Stimulated activated CD8-positive, alpha-beta memory T cell treated with anti-CD3 and anti-CD28 coated beads, Interleukin-7, amount 100 ng/mL, for 4 hours (primary cell): ENCODE measurements at regions not wholly inside any gene's neighbourhood (a gene's known extent, or its start where the extent isn't known, plus 50 kb on each side); places are given as distances from the start of the nearest gene placed in this dataset.
"Not testable (repeated sequence)": the region's sequence is repeated elsewhere in the genome, so short reads cannot be mapped to it uniquely, and the experiment has no call there.

Experiments used
- DNase-seq, 2 donors: peaks; one replicate each; pipeline ENCODE4 v3.0.0-alpha.2; 2020; ENCODE audit warnings: low read depth in 2 of 2

DNA sequence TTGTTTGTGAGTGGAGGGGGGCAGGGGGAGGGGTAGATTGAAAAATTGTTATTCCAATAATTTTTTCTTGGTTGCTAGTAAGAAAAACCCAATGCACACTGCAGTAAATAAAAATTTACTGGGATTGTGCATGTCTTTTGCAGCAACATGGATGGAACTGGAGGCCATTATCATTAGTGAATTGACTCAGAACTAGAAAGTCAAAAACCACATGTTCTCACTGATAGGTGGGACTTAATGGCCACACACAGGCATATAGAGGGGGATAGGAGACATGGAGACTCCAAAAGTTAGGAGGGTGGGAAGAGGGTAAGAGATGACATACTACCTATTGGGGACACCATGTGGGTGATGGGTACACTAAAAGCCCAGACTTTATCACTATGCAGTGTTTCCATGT is 67.2 kb downstream of the BUB3 start:
- no peak for DNase-seq

DNA sequence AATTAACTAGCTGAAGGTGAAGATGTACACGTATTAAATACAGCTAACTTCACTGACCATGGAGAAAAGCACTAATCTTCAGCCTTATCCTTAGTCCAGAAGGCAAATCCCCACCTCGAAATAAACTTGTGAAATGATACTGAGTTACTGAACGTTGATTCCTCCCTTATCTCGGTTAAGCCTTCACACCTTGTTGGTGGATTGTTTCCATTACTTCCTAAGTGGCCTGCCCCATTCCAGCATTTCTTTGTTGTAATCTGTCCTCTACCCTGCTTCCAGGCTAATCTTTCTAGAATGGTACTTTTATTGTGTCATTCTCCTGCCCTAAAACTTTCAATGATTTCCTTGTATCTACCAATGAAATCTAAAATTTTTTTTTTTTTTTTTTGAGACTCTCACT is 68.6 kb downstream of the BUB3 start:
- no peak for DNase-seq

DNA sequence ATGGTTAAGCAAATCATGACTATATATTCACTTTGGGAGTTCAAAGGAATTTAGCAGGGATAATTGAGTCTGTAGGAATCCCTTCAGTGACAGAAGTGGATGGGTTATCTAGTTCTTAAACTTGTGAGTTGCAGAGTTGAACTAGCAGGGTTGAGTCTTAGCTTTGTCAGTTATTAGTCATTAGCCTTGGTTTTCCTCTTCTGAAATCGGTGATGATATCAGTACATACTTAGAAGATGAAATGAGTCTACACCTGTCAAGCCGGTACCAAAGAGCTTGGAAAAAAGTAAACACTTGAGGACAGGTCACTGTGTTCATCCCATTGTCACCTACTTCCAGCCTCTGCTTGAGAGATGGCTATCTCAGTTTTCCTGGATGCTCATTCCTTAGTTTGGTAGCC is 73.5 kb downstream of the BUB3 start:
- no peak for DNase-seq

DNA sequence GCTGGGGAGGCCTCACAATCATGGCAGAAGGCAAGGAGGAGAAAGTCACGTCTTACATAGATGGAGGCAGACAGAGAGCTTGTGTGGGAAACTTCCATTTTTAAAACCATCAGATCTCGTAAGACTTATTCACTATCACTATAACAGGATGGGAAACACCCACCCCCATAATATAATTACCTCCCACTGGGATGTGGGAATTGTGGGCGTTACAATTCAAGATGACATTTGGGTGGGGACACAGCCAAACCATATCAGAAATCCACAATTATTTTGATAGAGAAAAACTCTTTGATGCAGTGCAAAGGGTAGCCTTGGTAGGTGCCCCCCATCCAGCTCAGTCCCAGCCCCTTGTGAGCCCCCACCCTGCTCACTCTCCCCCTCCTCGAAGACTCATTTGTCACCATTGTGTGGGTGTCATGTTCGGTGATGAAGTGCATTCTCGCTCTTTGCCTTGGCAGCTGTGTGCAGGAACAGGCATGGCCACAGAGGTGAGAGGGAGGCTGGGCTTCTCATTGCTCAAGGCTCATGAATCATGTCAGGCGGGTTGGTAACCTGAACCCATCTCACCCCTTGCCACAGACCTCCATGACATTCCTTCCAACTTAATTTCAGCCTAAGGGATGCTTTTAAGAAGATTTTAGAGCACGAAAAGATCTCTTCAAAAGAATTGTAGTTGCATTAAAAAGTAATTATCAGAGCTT is 75.9 kb downstream of the BUB3 start:
- DNase-seq = no peak

DNA sequence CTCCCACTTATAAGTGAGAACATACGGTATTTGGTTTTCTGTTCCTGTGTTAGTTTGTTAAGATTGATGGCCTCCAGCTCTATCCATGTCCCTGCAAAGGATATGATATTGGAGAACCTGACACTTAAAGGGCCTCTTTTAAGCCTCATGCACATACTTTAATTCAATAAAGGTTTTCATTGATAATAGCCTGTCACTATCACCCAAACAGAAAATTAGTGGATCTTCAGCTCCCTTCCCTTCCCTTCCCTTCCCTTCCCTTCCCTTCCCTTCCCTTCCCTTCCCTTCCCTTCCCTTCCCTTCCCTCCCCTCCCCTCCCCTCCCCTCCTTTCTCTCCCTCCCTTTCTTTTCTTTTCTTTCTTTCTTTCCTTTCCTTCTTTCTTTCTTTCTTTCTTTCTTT is 78.7 kb downstream of the BUB3 start:
- DNase-seq = not testable (repeated sequence)

DNA sequence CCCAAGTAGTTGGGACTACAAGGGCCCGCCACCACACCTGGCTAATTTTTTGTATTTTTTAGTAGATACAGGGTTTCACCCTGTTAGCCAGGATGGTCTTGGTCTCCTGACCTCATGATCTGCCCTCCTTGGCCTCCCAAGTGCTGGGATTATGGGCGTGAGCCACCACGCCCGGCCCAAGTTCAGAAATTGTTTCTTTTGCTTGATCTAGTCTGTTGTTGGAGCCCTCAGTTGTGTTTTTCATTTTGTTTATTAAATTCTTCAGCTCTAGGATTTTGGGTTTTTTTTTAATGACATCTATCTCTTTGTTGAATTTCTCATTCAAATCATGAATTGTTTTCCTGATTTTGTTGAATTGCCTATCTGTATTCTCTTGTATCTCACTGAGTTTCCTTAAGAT is 80.8 kb downstream of the BUB3 start:
- DNase-seq = not testable (repeated sequence)

DNA sequence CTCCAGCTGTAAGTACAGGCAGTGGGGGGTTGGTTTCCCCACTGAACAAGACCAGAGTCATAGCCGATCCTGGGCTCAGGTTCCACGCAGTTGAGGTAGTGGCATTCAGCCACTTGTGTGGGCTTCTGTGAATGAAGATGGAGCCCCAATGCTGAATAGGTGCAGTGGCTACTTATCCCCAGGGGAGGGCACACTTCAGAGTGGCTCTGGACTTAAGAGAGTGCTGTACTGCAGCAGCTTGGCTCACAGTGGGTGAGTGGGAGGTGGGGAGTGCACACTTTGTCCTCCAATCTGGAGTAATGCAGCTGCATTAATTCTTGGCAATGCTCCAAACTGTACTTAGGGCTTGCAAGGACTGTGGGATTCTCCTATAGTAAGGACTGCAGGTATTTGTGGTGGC is 81.9 kb downstream of the BUB3 start:
- DNase-seq = no peak

DNA sequence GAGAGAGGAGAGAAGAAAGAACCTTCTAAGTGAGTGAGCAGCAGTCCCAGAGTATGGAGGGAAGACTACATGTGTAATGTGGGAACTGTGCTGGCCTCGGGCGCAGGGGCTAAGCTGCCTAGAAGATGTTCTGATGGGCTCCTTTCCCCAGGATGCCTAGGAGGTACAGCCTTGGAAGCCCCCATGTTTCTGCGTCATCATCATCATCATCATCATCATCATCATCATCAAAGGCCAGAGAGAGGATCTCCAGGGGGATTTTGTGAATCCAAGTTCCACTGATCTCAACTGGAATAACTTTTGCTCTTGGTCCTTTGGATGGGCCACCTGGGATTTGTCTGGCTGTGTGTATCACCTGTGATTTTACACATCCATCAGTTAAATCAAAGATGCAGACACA is 86.0 kb downstream of the BUB3 start:
- DNase-seq = no peak

DNA sequence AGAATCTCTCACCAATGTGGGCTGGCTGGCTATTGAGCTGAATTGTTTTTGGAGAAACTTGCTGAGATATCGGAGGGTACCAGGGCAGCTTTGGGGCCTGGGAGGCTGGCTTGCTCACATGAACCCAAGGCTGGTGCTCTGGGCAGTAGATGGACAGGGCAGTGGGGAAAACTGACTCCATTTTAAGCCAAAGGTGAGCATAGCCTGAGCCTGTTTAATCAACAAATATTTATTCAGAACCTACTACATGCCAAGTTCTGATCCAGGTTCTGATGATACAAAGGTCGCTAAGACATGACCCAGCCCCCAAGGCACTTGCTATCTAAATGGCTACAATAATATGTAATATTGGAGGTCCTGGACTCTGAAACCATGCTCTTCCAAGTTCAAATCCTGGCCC is 86.6 kb downstream of the BUB3 start:
- no peak for DNase-seq

DNA sequence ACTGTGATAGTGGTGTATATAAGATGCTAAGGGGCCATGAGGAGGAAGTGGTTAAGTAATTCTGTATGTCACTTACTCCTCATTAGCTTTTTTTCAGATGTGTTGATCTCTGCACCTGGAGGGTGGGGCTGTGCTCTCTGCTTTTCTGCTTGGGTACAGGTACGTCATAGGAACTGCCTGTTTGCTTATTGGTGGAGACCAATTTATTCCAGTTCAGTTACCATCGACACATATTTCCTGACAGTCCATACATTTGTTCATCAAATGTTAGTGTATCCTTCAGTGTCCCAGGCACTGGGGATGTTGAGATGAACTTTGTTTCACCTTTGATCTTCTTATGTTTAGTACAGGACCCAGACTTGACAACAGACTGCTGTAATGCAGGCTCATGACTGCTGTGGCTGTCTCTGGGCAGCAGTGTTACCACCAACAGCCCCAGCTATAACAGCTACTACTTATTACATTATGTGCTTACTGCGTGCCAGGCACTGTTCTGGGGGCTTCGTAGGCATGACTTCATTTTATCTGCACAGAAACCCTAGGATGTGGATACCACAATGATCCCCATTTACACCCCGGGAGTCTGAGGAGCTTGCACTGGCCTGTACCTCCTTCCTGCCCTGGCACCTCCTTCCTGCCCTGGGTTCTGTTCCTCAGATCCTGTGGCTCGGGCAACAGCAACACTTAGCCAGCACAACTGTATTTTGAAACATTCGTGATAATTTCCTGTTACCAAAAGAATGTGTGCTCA is 87.4 kb downstream of the BUB3 start:
- no peak for DNase-seq

DNA sequence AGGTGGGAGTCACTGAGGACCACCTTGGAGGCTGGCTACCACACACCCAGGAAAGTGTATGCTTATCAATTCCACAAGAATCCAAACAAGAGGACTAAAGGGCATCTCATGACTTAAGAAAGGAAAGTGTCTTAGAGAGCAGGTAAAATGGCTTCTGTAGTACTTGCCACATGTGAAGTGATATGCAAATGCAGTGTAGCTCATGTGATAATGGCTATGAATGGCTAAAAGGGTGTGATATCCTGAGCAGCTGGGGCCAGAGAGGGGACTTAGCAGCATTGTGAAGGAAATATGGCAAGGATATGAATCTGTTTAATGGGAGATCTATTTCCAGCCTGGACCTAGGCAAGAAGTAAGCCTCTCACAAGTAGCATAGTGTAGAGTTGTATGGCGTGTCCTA is 90.5 kb downstream of the BUB3 start:
- DNase-seq = no peak

DNA sequence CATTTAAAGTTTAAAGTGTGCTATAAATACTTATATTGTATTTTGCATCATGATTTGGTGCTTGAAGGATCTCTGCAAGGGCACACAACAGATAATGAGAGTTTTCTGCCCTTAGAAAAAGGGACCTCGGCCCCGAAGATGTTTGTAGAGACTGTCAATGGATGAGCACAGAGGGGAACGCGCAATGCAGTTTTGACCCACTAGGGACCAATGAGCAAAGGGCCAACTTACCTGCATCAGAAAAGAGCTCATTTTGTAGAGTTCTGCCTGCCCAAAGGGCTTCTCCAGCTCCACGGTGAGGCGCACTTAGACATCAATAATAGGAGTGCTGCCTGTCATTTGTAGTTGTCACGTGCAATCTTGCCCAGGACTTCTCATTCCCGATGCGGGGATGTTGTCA is 91.1 kb downstream of the BUB3 start:
- no peak for DNase-seq

DNA sequence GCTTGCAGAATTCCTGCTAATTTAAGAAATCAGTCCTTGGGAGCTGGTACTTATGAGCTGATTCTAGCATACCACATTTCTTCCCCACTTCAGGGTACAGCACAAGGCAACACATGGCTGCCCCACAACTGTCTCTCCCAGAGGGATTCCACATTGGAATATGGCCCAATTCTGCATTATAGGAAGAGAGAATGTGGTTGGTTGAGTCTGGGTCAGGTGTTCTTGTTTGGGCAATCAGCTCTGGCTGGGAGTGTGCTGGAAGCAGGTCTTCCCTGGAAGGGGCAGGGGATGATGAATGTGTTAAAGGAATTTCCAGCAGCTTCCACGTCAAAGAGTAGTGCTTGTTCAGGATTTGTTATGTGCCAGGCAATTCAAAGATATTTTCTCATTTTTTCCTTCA is 95.7 kb downstream of the BUB3 start:
- DNase-seq = no peak

DNA sequence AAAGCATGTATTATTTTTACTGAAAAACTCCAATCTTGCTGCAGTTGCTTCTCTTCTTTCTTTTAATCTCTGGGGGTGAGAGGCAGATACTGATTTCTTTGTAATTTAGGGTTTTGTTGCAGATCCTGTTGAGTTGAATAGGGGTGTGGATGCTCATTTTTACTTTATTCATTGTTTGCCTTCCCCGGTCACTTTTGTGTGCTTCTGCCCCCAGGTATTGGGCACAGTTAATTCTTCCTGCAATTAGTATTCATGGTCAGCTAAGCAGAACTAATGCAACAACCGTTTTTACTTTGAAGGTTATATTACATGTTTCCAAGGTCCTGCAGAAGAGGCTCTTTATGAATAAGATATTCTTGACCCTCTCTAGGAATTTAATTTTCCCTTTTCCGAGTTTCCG is 96.4 kb downstream of the BUB3 start:
- DNase-seq = no peak

DNA sequence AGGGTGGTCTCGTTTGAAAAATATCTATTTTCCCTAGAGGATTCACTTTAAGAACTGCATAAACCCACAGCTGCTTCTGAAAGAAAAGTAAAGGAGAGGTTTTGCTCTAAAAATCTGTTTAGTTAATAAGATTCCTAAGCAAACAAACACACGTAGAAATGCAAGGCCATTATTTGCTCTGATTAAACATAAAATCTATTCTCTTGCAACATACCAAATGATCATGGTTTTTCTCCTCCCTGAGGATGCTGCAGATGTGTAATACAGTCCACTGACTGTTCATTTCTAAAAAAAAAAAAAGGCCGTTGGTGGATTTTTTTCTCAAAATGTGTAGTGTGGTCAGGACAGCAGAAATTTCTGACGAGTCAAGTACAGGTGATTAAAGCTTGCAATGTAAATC is 98.6 kb downstream of the BUB3 start:
- no peak for DNase-seq

DNA sequence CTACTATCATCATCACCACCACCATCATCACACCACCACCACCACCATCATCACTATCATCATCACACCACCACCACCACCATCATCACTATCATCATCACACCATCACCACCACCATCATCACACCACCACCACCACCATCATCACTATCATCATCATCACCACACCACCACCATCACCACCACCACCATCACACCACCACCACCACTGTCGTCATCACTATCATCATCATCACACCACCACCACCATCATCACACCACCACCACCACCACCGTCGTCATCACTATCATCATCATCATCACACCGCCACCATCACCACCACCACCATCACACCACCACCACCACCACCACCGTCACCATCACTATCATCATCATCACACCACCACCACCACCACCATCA is 100.1 kb downstream of the BUB3 start:
- not testable (repeated sequence) for DNase-seq

DNA sequence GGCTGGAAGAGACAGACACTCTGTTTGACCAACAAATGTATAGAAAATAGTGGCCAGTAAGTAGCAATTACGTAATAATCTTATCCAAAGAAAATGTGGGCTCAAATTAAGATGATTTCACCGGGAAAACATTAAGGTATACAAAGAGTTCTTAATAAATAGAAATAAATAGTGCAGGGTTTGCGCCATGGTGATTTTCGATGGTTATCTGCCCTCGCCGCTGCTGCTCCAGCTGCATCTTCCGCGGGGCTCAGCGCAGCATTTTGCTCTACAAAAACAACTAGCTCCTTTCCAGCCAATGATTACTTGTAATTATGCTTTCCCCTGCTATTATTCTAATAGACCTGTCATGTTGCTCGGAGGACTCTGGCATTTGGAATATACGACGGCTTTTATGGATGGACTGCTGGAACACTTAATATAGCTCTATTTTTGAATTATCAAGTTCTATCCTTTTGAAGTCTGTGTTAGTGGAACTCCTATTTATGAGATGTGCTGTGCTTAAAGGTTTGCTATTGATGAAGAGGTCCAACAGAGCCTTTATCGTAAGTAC is 103.8 kb downstream of the BUB3 start:
- no peak for DNase-seq

DNA sequence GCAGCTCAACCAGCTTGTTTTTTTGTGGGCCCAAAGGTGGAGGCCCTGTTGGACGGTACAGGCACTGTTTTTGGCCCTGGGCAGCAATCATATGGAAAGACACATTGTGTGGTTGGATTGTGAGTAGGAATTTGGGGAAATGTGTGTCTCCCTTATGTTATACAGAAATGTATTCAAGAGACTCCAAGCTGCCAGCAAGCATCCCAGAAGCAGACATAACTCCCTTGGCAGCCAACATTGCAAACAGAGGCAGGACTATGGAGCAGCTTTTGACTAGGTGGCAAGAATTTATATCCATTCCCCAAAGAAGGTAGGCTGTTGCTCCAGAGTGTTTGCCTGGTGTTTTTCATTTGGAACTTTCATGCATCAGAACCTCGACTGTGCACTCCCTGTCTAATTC is 104.9 kb downstream of the BUB3 start:
- DNase-seq = no peak

DNA sequence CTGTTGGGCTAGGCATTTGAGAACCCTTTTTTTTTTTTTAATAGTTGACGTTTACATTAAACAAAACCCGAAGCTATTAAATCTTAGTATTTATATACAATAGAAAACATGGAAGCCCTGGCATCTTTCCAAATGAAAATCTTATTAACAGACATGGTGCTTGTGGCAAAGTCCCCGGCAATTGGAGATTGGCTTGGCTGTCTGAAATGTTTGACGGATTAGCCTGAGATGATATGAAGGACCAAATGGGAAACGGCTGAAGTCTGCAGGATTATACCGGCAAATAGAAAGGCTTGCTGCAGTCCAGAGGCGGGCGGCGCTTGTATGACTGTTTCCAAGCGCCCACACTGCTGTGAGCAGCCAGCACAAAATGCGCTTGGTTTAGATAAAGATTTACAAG is 105.6 kb downstream of the BUB3 start:
- no peak for DNase-seq

DNA sequence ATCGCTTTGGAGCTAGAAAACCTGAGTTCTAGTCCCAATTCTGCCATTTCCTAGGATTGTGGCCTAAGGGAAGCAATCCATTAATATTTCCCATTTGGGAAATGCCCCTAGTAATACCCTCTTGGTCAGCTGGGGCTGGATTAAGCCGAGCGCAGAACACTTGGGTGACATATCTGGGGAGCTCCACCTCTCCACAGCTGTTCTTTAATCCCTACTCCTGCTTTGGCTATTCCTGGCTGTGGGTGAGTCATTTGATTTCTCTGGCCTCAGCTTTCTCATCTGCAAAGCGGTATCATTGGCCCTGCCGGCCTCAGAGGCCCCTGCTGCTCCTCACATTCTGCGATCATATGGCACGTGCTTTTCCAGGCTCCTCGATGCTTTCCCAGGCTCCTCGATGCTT is 108.3 kb downstream of the BUB3 start:
- DNase-seq = no peak

DNA sequence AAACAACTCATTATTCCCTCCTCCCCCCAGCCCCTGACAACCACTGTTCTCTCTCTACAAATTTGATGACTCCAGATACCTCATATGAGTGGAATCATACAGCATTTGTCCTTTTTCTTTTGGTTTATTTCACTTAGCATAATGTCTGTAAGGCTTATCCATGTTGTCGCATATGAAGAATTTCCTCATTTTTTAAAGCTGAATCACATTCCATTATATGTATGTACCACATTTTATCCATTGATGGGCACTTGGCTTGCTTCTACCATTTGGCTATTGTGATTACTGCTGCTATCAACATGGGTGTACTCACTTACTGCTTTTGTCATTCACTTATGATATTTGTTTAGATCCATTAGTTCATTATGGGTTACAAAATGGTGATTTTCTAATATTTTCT is 112.8 kb downstream of the BUB3 start:
- no peak for DNase-seq

DNA sequence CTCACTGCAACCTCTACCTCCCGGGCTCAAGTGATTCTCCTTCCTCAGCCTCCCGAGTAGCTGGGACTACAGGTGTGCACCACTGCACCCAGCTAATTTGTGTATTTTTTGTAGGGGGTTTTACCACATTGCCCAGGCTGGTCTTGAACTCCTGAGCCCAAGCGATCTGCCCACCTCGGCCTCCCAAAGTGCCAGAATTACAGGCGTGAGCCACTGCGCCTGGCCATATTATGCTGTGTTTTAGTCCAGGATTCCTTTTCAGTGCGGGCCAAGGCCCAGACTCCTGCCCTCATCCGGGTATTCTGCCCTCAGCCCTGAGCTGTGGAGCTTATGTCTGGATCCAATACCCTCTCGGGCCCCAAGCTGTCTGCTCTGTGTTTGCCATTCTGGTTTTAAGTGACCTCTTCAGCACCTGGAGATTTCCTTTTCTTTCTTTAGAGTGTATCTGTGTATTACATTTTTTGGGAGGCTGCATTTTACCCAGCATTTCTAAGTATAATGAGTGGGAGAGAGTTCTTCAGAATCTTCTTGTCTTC is 114.9 kb downstream of the BUB3 start:
- no peak for DNase-seq

DNA sequence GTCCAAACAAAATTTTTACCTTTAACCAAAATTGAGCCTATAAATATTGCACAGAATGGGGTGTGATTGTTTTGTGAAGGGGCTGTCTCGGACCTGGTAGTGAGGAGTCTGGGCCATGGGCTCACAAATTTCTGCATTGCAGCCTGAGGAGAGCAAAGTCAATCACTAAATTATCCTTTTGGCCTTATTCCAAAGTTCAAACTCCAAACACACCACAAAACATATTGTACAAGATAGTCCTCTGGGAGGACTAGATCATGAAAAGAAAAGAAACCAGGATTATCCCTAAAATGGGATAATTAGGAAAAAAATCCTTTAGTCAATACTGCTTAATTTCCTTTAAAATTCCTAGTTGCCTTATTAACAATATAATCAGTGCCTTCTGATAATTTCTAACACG is 115.5 kb downstream of the BUB3 start:
- no peak for DNase-seq
